Astrocyte of the cerebellum (primary cell): ENCODE measurements at regions not wholly inside any gene's neighbourhood (a gene's known extent, or its start where the extent isn't known, plus 50 kb on each side); places are given as distances from the start of the nearest gene placed in this dataset.

Experiments
- DNase-seq: peaks from one replicate; pipeline ENCODE4 v3.0.0-alpha.2; 2011; ENCODE audit warnings: low read depth
- H3K4me3 ChIP-seq: 2 replicates; pipeline ENCODE4 v1.5.1; 2011; ENCODE audit warnings: mild to moderate bottlenecking, low read depth, low read length, moderate library complexity
- CTCF ChIP-seq: IDR thresholded peaks from 2 replicates; pipeline ENCODE4 v1.5.1; 2012; ENCODE audit warnings: low read length, low read depth, moderate library complexity, mild to moderate bottlenecking; ENCODE audit errors: missing control alignments
- in situ Hi-C: cut with HindIII; loops from 2 replicates; pipeline ENCODE4 v1.10.0; 2017; ENCODE audit warnings: low sequenced_read_pairs

GRCh38 chr5:63603996-63604395 lies 358.2 kb downstream of the HTR1A start:
- no peak for TF ChIP-seq CTCF
- DNase-seq = no peak
- in situ Hi-C loops = no loop called here
- no peak overlapping the region for H3K4me3 ChIP-seq

DNA sequence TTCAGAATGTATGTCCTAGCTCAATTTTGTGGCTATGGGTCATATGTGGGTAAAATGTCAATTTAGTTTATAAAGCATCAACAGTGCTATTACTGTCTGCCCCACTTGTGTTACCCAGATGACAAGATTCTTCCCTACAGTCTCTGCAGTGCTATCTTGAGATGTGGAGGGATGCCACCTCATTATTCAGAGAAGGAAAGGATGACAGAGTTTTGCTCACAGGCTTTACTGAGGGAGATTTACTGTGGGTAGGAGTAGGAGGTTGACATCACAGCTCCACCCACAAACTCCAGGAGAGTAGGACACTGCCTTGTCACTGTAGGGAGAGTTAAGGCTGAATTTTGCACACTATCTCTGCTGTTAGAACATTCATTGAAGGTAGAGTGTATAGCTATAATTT lies 359.3 kb downstream of the HTR1A start:
- TF ChIP-seq CTCF = no peak
- no peak overlapping the region for H3K4me3 ChIP-seq
- in situ Hi-C loops = no loop called here
- DNase-seq = no peak

DNA sequence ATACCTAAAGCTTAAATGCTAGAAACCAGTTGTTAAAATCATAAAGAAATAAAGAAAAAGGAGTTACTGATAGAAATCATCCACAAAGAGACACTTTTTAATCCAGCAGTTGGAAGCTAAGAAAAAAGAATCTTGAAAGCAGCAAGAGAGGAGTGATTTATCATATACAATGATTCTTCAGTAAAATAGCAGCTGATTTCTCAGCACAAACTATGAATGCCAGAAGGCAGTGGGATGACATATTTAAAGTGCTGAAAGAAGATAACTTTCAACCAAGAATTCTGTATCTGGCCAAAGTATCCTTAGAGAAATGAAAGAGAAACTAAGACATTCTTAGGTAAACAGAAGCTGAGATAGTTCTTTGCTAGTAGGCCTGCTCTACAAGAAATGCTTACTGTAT lies 366.0 kb downstream of the HTR1A start:
- DNase-seq = no peak
- in situ Hi-C loops = no loop called here
- TF ChIP-seq CTCF = no peak
- no peak overlapping the region for H3K4me3 ChIP-seq

DNA sequence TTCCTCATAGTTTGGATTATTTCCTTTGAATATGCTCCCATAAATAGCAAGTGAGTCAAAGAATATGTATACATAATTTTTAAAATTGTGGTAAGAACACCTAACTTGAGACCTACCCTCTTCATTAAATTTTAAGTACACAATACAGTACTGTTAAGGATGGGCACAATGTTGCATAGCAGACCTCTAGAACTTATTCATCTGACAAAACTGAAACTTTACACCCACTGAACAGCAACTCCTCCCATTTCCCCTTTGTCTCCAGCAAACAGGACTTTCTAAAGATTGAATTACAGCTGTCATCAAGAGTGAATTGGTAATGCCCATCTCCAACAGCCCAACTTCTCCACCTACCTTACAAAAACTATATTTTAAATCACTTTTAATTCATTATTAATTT lies 388.9 kb downstream of the HTR1A start:
- in situ Hi-C loops = no loop called here
- TF ChIP-seq CTCF = no peak

DNA sequence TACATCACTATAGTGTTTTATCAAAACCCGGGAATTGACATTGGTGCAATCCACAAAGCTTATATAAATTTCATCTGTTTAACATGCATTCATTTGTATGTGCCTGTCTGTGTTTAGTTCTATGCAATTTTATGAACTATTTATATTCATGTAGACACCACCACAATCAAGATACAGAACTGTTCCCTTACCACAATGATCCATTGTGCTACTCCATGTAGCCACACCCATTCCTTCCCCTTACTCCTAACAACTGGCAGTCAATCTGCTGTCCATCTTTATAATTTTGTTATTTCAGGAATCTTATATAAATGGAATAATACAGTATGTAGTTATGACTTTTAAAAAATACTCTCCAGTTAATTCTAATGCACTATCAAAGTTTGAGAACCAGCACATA lies 389.5 kb downstream of the HTR1A start:
- H3K4me3 ChIP-seq = no peak overlapping the region
- no peak for TF ChIP-seq CTCF
- DNase-seq = no peak
- in situ Hi-C loops = no loop called here

More for the DNA sequence above, 388.9 kb downstream of the HTR1A start:
- DNase-seq = no peak
- H3K4me3 ChIP-seq = no peak overlapping the region

- no peak overlapping the region for H3K4me3 ChIP-seq
- in situ Hi-C loops = no loop called here
- no peak for TF ChIP-seq CTCF
- DNase-seq = no peak
These were observed 391.5 kb downstream of the HTR1A start for GRCh38 chr5:63570752-63571151.

- no peak for TF ChIP-seq CTCF
- in situ Hi-C loops = no loop called here
- no peak overlapping the region for H3K4me3 ChIP-seq
These were observed 397.5 kb downstream of the HTR1A start for GRCh38 chr5:63564789-63565188.

More at GRCh38 chr5:63564789-63565188, 397.5 kb downstream of the HTR1A start:
- DNase-seq = no peak
